Progenitor cell of endocrine pancreas (in vitro differentiated cells): ENCODE measurements at regions not wholly inside any gene's neighbourhood (a gene's known extent, or its start where the extent isn't known, plus 50 kb on each side); places are given as distances from the start of the nearest gene placed in this dataset.

ENCODE experiments used
- DNase-seq: peaks from one replicate; pipeline ENCODE4 v3.0.0; 2021; ENCODE audit warnings: low spot score; ENCODE audit not compliant: unreplicated experiment
- H3K27ac Mint-ChIP-seq: 2 replicates; pipeline ENCODE4 v1.8.0; 2021; ENCODE audit warnings: mild to moderate bottlenecking, moderate library complexity, mixed read lengths
- H3K27me3 Mint-ChIP-seq: 2 replicates; pipeline ENCODE4 v1.8.0; 2021; ENCODE audit warnings: mixed read lengths
- H3K36me3 Mint-ChIP-seq: 2 replicates; pipeline ENCODE4 v1.8.0; 2022; ENCODE audit warnings: mixed read lengths; ENCODE audit not compliant: insufficient read depth
- H3K4me1 Mint-ChIP-seq: 2 replicates; pipeline ENCODE4 v1.8.0; 2021; ENCODE audit warnings: low read depth, mixed read lengths
- H3K4me3 Mint-ChIP-seq: 2 replicates; pipeline ENCODE4 v1.8.0; 2021; ENCODE audit warnings: low read depth, mild to moderate bottlenecking, moderate library complexity, mixed read lengths
- H3K9me3 Mint-ChIP-seq: 2 replicates; pipeline ENCODE4 v1.8.0; 2021; ENCODE audit warnings: low read depth, mixed read lengths
- CTCF ChIP-seq: fragments of 200-600 bp; sonication (generic); IDR thresholded peaks from one replicate; pipeline ENCODE4 v1.5.0; 2021; ENCODE audit warnings: antibody characterized with exemption, mild to moderate bottlenecking; ENCODE audit not compliant: unreplicated experiment

- peaks cover 21% of the 10 kb centered on the region for H3K9me3 Mint-ChIP-seq
- no peak for DNase-seq
- TF ChIP-seq CTCF = no peak
- no peaks in the 10 kb centered on the region for H3K36me3 Mint-ChIP-seq
- no peak overlapping the region for H3K27ac Mint-ChIP-seq
- H3K27me3 Mint-ChIP-seq = no peaks in the 10 kb centered on the region
- H3K4me3 Mint-ChIP-seq = no peak overlapping the region
- H3K4me1 Mint-ChIP-seq = peaks cover 12% of the 10 kb centered on the region
These were observed 251.8 kb downstream of the ADGRL2 start for GRCh38 chr1:82052563-82052962.

- no peak for TF ChIP-seq CTCF
- Mint-ChIP-seq H3K27ac (no peak overlapping the region), H3K4me3 (no peak overlapping the region), H3K4me1 (peaks cover 14% of the 10 kb centered on the region), H3K9me3 (peaks cover 2% of the 10 kb centered on the region), H3K27me3 (no peaks in the 10 kb centered on the region), H3K36me3 (no peaks in the 10 kb centered on the region)
- DNase-seq = no peak
These were observed 247.9 kb downstream of the ADGRL2 start for GRCh38 chr1:82048596-82048995.

- peaks cover 12% of the 10 kb centered on the region for H3K27me3 Mint-ChIP-seq
- H3K4me3 Mint-ChIP-seq = no peak overlapping the region
These were observed 244.5 kb downstream of the ADGRL2 start for GRCh38 chr1:82045221-82045620.

GRCh38 chr1:82044536-82044935, 243.8 kb downstream of the ADGRL2 start:
- no peak overlapping the region for H3K4me3 Mint-ChIP-seq
- TF ChIP-seq CTCF = no peak
- H3K27me3 Mint-ChIP-seq = peaks cover 12% of the 10 kb centered on the region
- H3K36me3 Mint-ChIP-seq = no peaks in the 10 kb centered on the region
- H3K9me3 Mint-ChIP-seq = no peaks in the 10 kb centered on the region
- peaks cover 7% of the 10 kb centered on the region for H3K4me1 Mint-ChIP-seq
- DNase-seq = no peak
- H3K27ac Mint-ChIP-seq = no peak overlapping the region

More at GRCh38 chr1:82045221-82045620, 244.5 kb downstream of the ADGRL2 start:
- Mint-ChIP-seq H3K27ac (no peak overlapping the region), H3K4me1 (peaks cover 12% of the 10 kb centered on the region), H3K9me3 (no peaks in the 10 kb centered on the region), H3K36me3 (no peaks in the 10 kb centered on the region)
- no peak for TF ChIP-seq CTCF
- no peak for DNase-seq

GRCh38 chr1:82044111-82044510, 243.4 kb downstream of the ADGRL2 start:
- H3K4me1 Mint-ChIP-seq = peaks cover 4% of the 10 kb centered on the region
- no peak for TF ChIP-seq CTCF
- no peak overlapping the region for H3K27ac Mint-ChIP-seq
- H3K4me3 Mint-ChIP-seq = no peak overlapping the region
- DNase-seq = no peak
- H3K27me3 Mint-ChIP-seq = peaks cover 12% of the 10 kb centered on the region
- H3K36me3 Mint-ChIP-seq = no peaks in the 10 kb centered on the region
- no peaks in the 10 kb centered on the region for H3K9me3 Mint-ChIP-seq
